DND-41 (cell line): ENCODE measurements at regions not wholly inside any gene's neighbourhood (a gene's known extent, or its start where the extent isn't known, plus 50 kb on each side); places are given as distances from the start of the nearest gene placed in this dataset.

ENCODE experiments used
- EZH2 ChIP-seq: IDR thresholded peaks from 3 replicates; pipeline ENCODE4 v1.6.1; 2012; ENCODE audit warnings: borderline replicate concordance, low read depth, mild to moderate bottlenecking, moderate library complexity, low read length, inconsistent platforms; ENCODE audit not compliant: severe bottlenecking
- TF ChIP-seq, protein P1 (sequence below): IDR thresholded peaks from 2 replicates; pipeline ENCODE4 v1.5.1; 2012; ENCODE audit warnings: borderline replicate concordance, low read length, moderate library complexity, mild to moderate bottlenecking; ENCODE audit not compliant: poor library complexity, severe bottlenecking; ENCODE audit errors: extremely low read depth

DNA sequence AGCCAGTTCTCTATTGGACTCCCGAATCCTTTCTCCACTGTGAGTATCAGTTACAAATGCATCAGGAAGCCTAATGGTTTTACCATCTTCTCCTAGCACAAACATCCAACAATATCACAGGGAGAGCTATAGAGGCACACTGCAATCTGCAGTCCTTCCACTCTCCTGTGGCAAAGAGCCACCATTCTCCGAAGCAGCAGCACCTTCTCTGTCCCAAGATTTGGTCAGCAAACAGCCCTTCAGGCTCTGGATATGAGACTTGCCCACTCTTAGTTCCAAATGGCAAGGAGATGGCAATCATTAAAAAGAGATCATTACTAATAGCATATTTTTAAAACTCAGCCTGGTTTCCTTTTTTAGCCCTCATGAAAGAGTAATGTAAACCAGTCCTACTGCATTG lies 223.4 kb downstream of the HS3ST3A1 start:
- TF ChIP-seq, protein P1, sequence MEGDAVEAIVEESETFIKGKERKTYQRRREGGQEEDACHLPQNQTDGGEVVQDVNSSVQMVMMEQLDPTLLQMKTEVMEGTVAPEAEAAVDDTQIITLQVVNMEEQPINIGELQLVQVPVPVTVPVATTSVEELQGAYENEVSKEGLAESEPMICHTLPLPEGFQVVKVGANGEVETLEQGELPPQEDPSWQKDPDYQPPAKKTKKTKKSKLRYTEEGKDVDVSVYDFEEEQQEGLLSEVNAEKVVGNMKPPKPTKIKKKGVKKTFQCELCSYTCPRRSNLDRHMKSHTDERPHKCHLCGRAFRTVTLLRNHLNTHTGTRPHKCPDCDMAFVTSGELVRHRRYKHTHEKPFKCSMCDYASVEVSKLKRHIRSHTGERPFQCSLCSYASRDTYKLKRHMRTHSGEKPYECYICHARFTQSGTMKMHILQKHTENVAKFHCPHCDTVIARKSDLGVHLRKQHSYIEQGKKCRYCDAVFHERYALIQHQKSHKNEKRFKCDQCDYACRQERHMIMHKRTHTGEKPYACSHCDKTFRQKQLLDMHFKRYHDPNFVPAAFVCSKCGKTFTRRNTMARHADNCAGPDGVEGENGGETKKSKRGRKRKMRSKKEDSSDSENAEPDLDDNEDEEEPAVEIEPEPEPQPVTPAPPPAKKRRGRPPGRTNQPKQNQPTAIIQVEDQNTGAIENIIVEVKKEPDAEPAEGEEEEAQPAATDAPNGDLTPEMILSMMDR = no peak
- TF ChIP-seq EZH2 = no peak
